ENCODE measurements at regions not wholly inside any gene's neighbourhood (a gene's known extent, or its start where the extent isn't known, plus 50 kb on each side); places are given as distances from the start of the nearest gene placed in this dataset.

GRCh38 chr4:11604821-11605220 lies 176.1 kb upstream of the HS3ST1 start (continued):
- TF ChIP-seq ZBTB43 (CRISPR knock-in tag; IDR thresholded peaks at IDR 0.05) (no peak), JAZF1 (CRISPR knock-in tag; IDR thresholded peaks at IDR 0.05) (no peak), SOX15 (CRISPR knock-in tag; IDR thresholded peaks at IDR 0.05) (no peak), SMAD4 (CRISPR knock-in tag; IDR thresholded peaks at IDR 0.05) (no peak), NFE2L1 (CRISPR knock-in tag; IDR thresholded peaks at IDR 0.05) (no peak), RORB (CRISPR knock-in tag; IDR thresholded peaks at IDR 0.05) (no peak)

- peaks cover 59% of the 10 kb centered on the region for H3K9me3 Mint-ChIP-seq
- no peak for TF ChIP-seq CREM (CRISPR knock-in tag; IDR thresholded peaks at IDR 0.05)
- TF ChIP-seq ELF4 (CRISPR knock-in tag; IDR thresholded peaks at IDR 0.05; ENCODE audit: low read depth) = no peak
- POLR2A ChIA-PET = no interaction called here
- CTCF ChIA-PET = no interaction called here
- ATAC-seq = peak; percentile 60
- peaks cover 14% of the 10 kb centered on the region for H3K4me1 Mint-ChIP-seq
- no peak overlapping the region for H3K27ac Mint-ChIP-seq
- peaks cover 12% of the 10 kb centered on the region for H3K36me3 Mint-ChIP-seq
- no peak for DNase-seq (ENCODE audit: low spot score)
- H3K27me3 Mint-ChIP-seq (ENCODE audit: low read depth) = no peaks in the 10 kb centered on the region
- H3K4me3 Mint-ChIP-seq = no peak overlapping the region
These were observed 175.0 kb upstream of the HS3ST1 start for GRCh38 chr4:11603591-11604194.

- Mint-ChIP-seq H3K27ac (no peak overlapping the region), H3K27me3 (ENCODE audit: low read depth) (no peaks in the 10 kb centered on the region), H3K4me3 (no peak overlapping the region), H3K4me1 (peaks cover 14% of the 10 kb centered on the region), H3K9me3 (peaks cover 62% of the 10 kb centered on the region), H3K36me3 (peaks cover 12% of the 10 kb centered on the region)
- POLR2A ChIA-PET = no interaction called here
- TF ChIP-seq NR3C1 (CRISPR knock-in tag; conservative IDR thresholded peaks at IDR 0.05; ENCODE audit: low read depth) (no peak), CREB1 (CRISPR knock-in tag; IDR thresholded peaks at IDR 0.05) (no peak), MXD4 (CRISPR knock-in tag; IDR thresholded peaks at IDR 0.05; ENCODE audit: borderline replicate concordance) (no peak), FOXP1 (CRISPR knock-in tag; IDR thresholded peaks at IDR 0.05; ENCODE audit: borderline replicate concordance) (no peak), ZNF232 (CRISPR knock-in tag; IDR thresholded peaks at IDR 0.05) (no peak), SMAD3 (CRISPR knock-in tag; IDR thresholded peaks at IDR 0.05; ENCODE audit: borderline replicate concordance) (no peak)
- ATAC-seq = no peak
- CTCF ChIA-PET = no interaction called here
- DNase-seq (ENCODE audit: low spot score) = no peak
These were observed 174.1 kb upstream of the HS3ST1 start for GRCh38 chr4:11602606-11603340.

GRCh38 chr4:11599064-11599463 lies 170.4 kb upstream of the HS3ST1 start:
- Mint-ChIP-seq H3K36me3 (peaks cover 23% of the 10 kb centered on the region), H3K27ac (no peak overlapping the region), H3K27me3 (ENCODE audit: low read depth) (peaks cover 3% of the 10 kb centered on the region; the same call in 1 of the 2 replicates), H3K4me3 (no peak overlapping the region), H3K9me3 (peaks cover 64% of the 10 kb centered on the region), H3K4me1 (peaks cover 8% of the 10 kb centered on the region)
- ATAC-seq (no peak), DNase-seq (ENCODE audit: low spot score) (no peak)
- ChIA-PET POLR2A (no interaction called here), CTCF (no interaction called here)
- no peak for TF ChIP-seq KAT7 (CRISPR knock-in tag; IDR thresholded peaks at IDR 0.05; ENCODE audit: borderline replicate concordance)
- no peak for TF ChIP-seq CBFB (CRISPR knock-in tag; IDR thresholded peaks at IDR 0.05; ENCODE audit: low read depth)
- no peak for TF ChIP-seq OVOL2 (CRISPR knock-in tag; IDR thresholded peaks at IDR 0.05; ENCODE audit: borderline replicate concordance)
- no peak for TF ChIP-seq MYBL2 (CRISPR knock-in tag; IDR thresholded peaks at IDR 0.05)
- TF ChIP-seq ZNF423 (CRISPR knock-in tag; IDR thresholded peaks at IDR 0.05) = no peak
- TF ChIP-seq USF1 (CRISPR knock-in tag; IDR thresholded peaks at IDR 0.05) = no peak
- TF ChIP-seq SMAD4 (CRISPR knock-in tag; IDR thresholded peaks at IDR 0.05) = no peak
- no peak for TF ChIP-seq SP1 (CRISPR knock-in tag; conservative IDR thresholded peaks at IDR 0.05)
- no peak for TF ChIP-seq GTF2I (CRISPR knock-in tag; conservative IDR thresholded peaks at IDR 0.05)
- TF ChIP-seq CREM (CRISPR knock-in tag; IDR thresholded peaks at IDR 0.05) = no peak
- no peak for TF ChIP-seq E2F1 (CRISPR knock-in tag; IDR thresholded peaks at IDR 0.05)
- no peak for TF ChIP-seq TEAD4 (CRISPR knock-in tag; IDR thresholded peaks at IDR 0.05)
- TF ChIP-seq ATF6 (CRISPR knock-in tag; IDR thresholded peaks at IDR 0.05) = no peak
